Peyer's patch (tissue), 4 donors: ENCODE measurements at regions not wholly inside any gene's neighbourhood (a gene's known extent, or its start where the extent isn't known, plus 50 kb on each side); places are given as distances from the start of the nearest gene placed in this dataset.

ENCODE experiments used
- DNase-seq, 3 donors: peaks; one replicate each; pipeline ENCODE4 v3.0.0-alpha.2; 2017 to 2019
- H3K27ac ChIP-seq, 4 donors: fragments of 200-600 bp; sonication (generic); one replicate each; pipeline ENCODE4 v1.5.1; 2016 to 2019
- H3K27me3 ChIP-seq, 2 donors: fragments of 200-600 bp; sonication (generic); one replicate each; pipeline ENCODE4 v1.5.1; 2019
- H3K36me3 ChIP-seq, 3 donors: fragments of 200-600 bp; sonication (generic); one replicate each; pipeline ENCODE4 v1.5.1; 2016 to 2019
- H3K4me1 ChIP-seq, 4 donors: fragments of 200-600 bp; sonication (generic); one replicate each; pipeline ENCODE4 v1.5.1; 2016 to 2019
- H3K4me3 ChIP-seq, 4 donors: fragments of 200-600 bp; sonication (generic); 1 replicate in 3 of 4; 2 replicates in 1 of 4; pipeline ENCODE4 v1.5.1; 2016 to 2019; ENCODE audit warnings: mild to moderate bottlenecking in 1 of 4
- H3K9me3 ChIP-seq, 4 donors: fragments of 200-600 bp; sonication (generic); one replicate each; pipeline ENCODE4 v1.5.1; 2016 to 2019; ENCODE audit warnings: mild to moderate bottlenecking in 1 of 4
- CTCF ChIP-seq, 6 experiments: fragments of 450-650 bp in 4 of 6; fragments of 200-600 bp in 2 of 6; sonication (generic) in 1 of 6; IDR thresholded peaks; one replicate each; pipeline ENCODE4 v1.5.1; 2017 to 2019; ENCODE audit warnings: antibody characterized with exemption in 6 of 6, mild to moderate bottlenecking in 3 of 6, moderate library complexity in 1 of 6
- POLR2A ChIP-seq, 2 donors: fragments of 450-650 bp; IDR thresholded peaks; one replicate each; pipeline ENCODE4 v1.5.1; 2017; ENCODE audit warnings: antibody characterized with exemption in 2 of 2, mild to moderate bottlenecking in 2 of 2, moderate library complexity in 2 of 2

GRCh38 chr9:7676609-7677156, 122.9 kb downstream of the DMAC1 start:
- no peak overlapping the region for H3K27ac ChIP-seq

GRCh38 chr9:7671847-7672246, 127.7 kb downstream of the DMAC1 start:
- no peaks in the 10 kb centered on the region for H3K36me3 ChIP-seq
- H3K9me3 ChIP-seq = no peaks in the 10 kb centered on the region
- H3K27me3 ChIP-seq = no peaks in the 10 kb centered on the region
- no peaks in the 10 kb centered on the region for H3K4me1 ChIP-seq
- no peak overlapping the region for H3K27ac ChIP-seq
- TF ChIP-seq CTCF (IDR thresholded peaks at IDR 0.05) = no peak
- TF ChIP-seq POLR2A (IDR thresholded peaks at IDR 0.05) = no peak
- no peak overlapping the region for H3K4me3 ChIP-seq
- no peak for DNase-seq

More at GRCh38 chr9:7676609-7677156, 122.9 kb downstream of the DMAC1 start:
- no peak for DNase-seq
- TF ChIP-seq CTCF (IDR thresholded peaks at IDR 0.05) = no peak
- TF ChIP-seq POLR2A (IDR thresholded peaks at IDR 0.05) = no peak
- Histone ChIP-seq H3K9me3 (no peaks in the 10 kb centered on the region), H3K4me1 (no peaks in the 10 kb centered on the region), H3K4me3 (no peak overlapping the region), H3K27me3 (no peaks in the 10 kb centered on the region), H3K36me3 (no peaks in the 10 kb centered on the region)

GRCh38 chr9:7668541-7668940, 131.0 kb downstream of the DMAC1 start:
- no peak for DNase-seq
- H3K4me1 ChIP-seq = no peaks in the 10 kb centered on the region
- no peak for TF ChIP-seq CTCF (IDR thresholded peaks at IDR 0.05)
- no peaks in the 10 kb centered on the region for H3K36me3 ChIP-seq
- H3K4me3 ChIP-seq = no peak overlapping the region
- no peaks in the 10 kb centered on the region for H3K27me3 ChIP-seq
- H3K9me3 ChIP-seq = no peaks in the 10 kb centered on the region
- H3K27ac ChIP-seq = no peak overlapping the region

GRCh38 chr9:7665874-7666273, 133.7 kb downstream of the DMAC1 start:
- H3K27ac ChIP-seq = no peak overlapping the region
- H3K4me1 ChIP-seq = no peaks in the 10 kb centered on the region
- H3K36me3 ChIP-seq = no peaks in the 10 kb centered on the region
- H3K27me3 ChIP-seq = no peaks in the 10 kb centered on the region
- H3K4me3 ChIP-seq = no peak overlapping the region
- H3K9me3 ChIP-seq = no peaks in the 10 kb centered on the region
- TF ChIP-seq CTCF (IDR thresholded peaks at IDR 0.05) = no peak
- TF ChIP-seq POLR2A (IDR thresholded peaks at IDR 0.05) = no peak
- DNase-seq = no peak

GRCh38 chr9:7659766-7660165, 139.8 kb downstream of the DMAC1 start:
- Histone ChIP-seq H3K9me3 (no peaks in the 10 kb centered on the region), H3K36me3 (no peaks in the 10 kb centered on the region), H3K27me3 (no peaks in the 10 kb centered on the region), H3K4me3 (no peak overlapping the region), H3K27ac (no peak overlapping the region), H3K4me1 (no peaks in the 10 kb centered on the region)
- TF ChIP-seq CTCF (IDR thresholded peaks at IDR 0.05) = no peak
- no peak for TF ChIP-seq POLR2A (IDR thresholded peaks at IDR 0.05)
- DNase-seq = no peak

GRCh38 chr9:7656636-7657035, 142.9 kb downstream of the DMAC1 start:
- Histone ChIP-seq H3K27ac (no peak overlapping the region), H3K9me3 (no peaks in the 10 kb centered on the region), H3K4me1 (no peaks in the 10 kb centered on the region), H3K4me3 (no peak overlapping the region), H3K27me3 (no peaks in the 10 kb centered on the region), H3K36me3 (no peaks in the 10 kb centered on the region)
- TF ChIP-seq POLR2A (IDR thresholded peaks at IDR 0.05) (no peak), CTCF (IDR thresholded peaks at IDR 0.05) (no peak)
- no peak for DNase-seq
